HG03432 (cell line): ENCODE measurements at regions not wholly inside any gene's neighbourhood (a gene's known extent, or its start where the extent isn't known, plus 50 kb on each side); places are given as distances from the start of the nearest gene placed in this dataset.
"Not testable (repeated sequence)": the region's sequence is repeated elsewhere in the genome, so short reads cannot be mapped to it uniquely, and the experiment has no call there.

Experiments
- ATAC-seq: cut with Tn5 transposase; IDR thresholded peaks from one replicate; pipeline ENCODE4 v1.9.1; 2021; ENCODE audit warnings: mild to moderate bottlenecking, moderate library complexity; ENCODE audit not compliant: unreplicated experiment

- ATAC-seq: no peak
Observed at GRCh38 chr4:141340458-141340857, 119.8 kb downstream of the ZNF330 start.

GRCh38 chr4:141346144-141346543 lies 125.4 kb downstream of the ZNF330 start:
- no peak for ATAC-seq

- ATAC-seq: no peak
Observed at GRCh38 chr4:141347684-141348083, 127.0 kb downstream of the ZNF330 start.

GRCh38 chr4:141348125-141348524 lies 127.4 kb downstream of the ZNF330 start:
- ATAC-seq: peak; percentile 38

GRCh38 chr4:141348573-141348972 lies 127.9 kb downstream of the ZNF330 start:
- peak; percentile 38 for ATAC-seq

- ATAC-seq: no peak
Observed at GRCh38 chr4:141349236-141349635, 128.5 kb downstream of the ZNF330 start.

- ATAC-seq: no peak
Observed at GRCh38 chr4:141350122-141350905, 129.6 kb downstream of the ZNF330 start.

GRCh38 chr4:141352331-141352730 lies 131.6 kb downstream of the ZNF330 start:
- no peak for ATAC-seq

- no peak for ATAC-seq
Observed at GRCh38 chr4:141352909-141353525, 132.3 kb downstream of the ZNF330 start.

- no peak for ATAC-seq
Observed at GRCh38 chr4:141356321-141356962, 135.7 kb downstream of the ZNF330 start.

- ATAC-seq: no peak
Observed at GRCh38 chr4:141356963-141357335, 136.3 kb downstream of the ZNF330 start.

GRCh38 chr4:141368241-141368640 lies 147.5 kb downstream of the ZNF330 start:
- not testable (repeated sequence) for ATAC-seq

GRCh38 chr4:141371206-141371605 lies 150.5 kb downstream of the ZNF330 start:
- ATAC-seq: no peak

- ATAC-seq: no peak
Observed at GRCh38 chr4:141375855-141376254, 155.2 kb downstream of the ZNF330 start.

- peak; percentile 70 for ATAC-seq
Observed at GRCh38 chr4:141376769-141377168, 156.1 kb downstream of the ZNF330 start.

- ATAC-seq: no peak
Observed at GRCh38 chr4:141387299-141387698, 166.6 kb downstream of the ZNF330 start.

GRCh38 chr4:141388481-141388880 lies 167.8 kb downstream of the ZNF330 start:
- ATAC-seq: no peak

- ATAC-seq: no peak
Observed at GRCh38 chr4:141389649-141390048, 169.0 kb downstream of the ZNF330 start.

- peak; percentile 44 for ATAC-seq
Observed at GRCh38 chr4:141390571-141390970, 169.9 kb downstream of the ZNF330 start.

GRCh38 chr4:141391293-141391692 lies 170.6 kb downstream of the ZNF330 start:
- ATAC-seq: no peak

- ATAC-seq: no peak
Observed at GRCh38 chr4:141391771-141392170, 171.1 kb downstream of the ZNF330 start.

- no peak for ATAC-seq
Observed at GRCh38 chr4:141395246-141395830, 174.6 kb downstream of the ZNF330 start.
